ENCODE measurements at regions not wholly inside any gene's neighbourhood (a gene's known extent, or its start where the extent isn't known, plus 50 kb on each side); places are given as distances from the start of the nearest gene placed in this dataset.
"Not testable (repeated sequence)": the region's sequence is repeated elsewhere in the genome, so short reads cannot be mapped to it uniquely, and the experiment has no call there.

DNA sequence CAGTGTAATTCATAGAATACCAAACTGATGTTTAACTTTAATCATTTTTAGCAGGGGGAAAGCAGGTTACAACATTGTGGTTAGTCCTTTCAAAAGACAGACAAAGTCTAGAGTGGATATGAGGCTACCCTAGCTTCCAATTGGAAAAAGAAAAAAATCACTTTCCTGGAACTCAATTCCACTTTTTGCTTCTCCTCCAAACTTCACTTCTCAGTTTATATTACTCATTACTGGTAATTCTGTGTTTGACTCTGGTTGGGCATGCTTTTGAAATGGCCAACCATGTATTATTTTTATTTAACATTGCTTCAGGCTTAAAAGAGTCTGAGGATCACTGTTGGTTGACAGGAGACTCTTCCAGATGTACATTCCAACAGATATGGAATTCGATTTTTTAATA is 84.8 kb downstream of the RAP2B start:
- H3K4me2 ChIP-seq: no peak overlapping the region
- H3K27me3 ChIP-seq: no peaks in the 10 kb centered on the region
- H4K20me1 ChIP-seq: no peaks in the 10 kb centered on the region
- H3K27ac ChIP-seq: no peak overlapping the region
- H3K4me3 ChIP-seq: no peak overlapping the region
- H3K36me3 ChIP-seq: no peaks in the 10 kb centered on the region
- peaks cover 11% of the 10 kb centered on the region for H3K9me3 ChIP-seq
- no peak overlapping the region for H3K9ac ChIP-seq
- no peak for TF ChIP-seq Cebpa-rat (IDR thresholded peaks at IDR 0.05)
- no peaks in the 10 kb centered on the region for H3K4me1 ChIP-seq

DNA sequence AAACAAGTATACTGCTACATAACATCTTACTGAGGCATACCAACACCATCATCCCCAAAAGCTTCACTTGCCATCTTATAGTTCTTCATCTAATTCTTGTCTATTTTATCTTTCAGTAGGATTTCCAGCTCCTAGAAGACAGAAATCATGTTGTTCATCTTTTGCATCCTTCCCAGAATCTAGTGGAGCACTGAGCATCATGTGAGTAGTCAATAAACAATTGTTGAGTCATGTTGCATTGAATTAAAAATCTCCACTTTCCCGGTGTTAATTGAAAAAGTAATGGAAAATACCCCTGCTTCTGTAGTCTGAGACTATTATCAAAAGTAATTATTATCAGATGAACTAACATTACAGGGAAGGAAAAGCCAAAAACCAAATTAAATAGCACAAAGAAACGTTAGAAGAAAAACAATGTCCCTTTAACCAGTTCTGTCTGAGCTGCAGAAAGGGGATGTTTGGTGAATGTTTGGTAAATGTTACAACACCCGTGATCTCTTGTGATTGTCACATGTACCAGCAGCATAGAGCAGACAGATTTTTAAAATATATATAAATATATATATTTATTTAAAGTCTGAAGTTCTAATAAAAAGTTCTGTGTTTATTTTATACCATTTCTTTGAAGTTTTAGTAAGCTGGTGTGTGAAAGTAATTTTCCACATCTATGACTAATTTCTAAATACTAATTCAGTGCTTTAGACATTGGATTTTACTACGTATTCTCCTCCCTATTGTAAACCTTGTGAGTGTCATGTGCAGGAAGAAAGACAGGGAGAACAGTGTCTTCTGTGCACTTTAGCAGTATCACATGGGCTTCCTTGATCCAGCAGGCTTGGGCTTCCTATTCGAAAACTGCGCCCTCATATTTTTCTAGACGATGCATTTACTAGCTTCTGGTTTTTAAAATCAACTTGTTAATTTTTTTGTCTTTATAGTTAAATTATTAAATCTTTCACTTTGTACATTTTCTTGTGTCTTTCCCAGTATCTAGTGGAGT is 85.6 kb downstream of the RAP2B start:
- Histone ChIP-seq H3K27me3 (no peaks in the 10 kb centered on the region), H3K4me3 (no peak overlapping the region), H4K20me1 (no peaks in the 10 kb centered on the region), H3K36me3 (no peaks in the 10 kb centered on the region), H3K27ac (no peak overlapping the region), H3K9ac (no peak overlapping the region), H3K4me1 (no peaks in the 10 kb centered on the region), H3K4me2 (no peak overlapping the region), H3K9me3 (peaks cover 3% of the 10 kb centered on the region; the same call in 1 of the 2 replicates)
- no peak for TF ChIP-seq Cebpa-rat (IDR thresholded peaks at IDR 0.05)

DNA sequence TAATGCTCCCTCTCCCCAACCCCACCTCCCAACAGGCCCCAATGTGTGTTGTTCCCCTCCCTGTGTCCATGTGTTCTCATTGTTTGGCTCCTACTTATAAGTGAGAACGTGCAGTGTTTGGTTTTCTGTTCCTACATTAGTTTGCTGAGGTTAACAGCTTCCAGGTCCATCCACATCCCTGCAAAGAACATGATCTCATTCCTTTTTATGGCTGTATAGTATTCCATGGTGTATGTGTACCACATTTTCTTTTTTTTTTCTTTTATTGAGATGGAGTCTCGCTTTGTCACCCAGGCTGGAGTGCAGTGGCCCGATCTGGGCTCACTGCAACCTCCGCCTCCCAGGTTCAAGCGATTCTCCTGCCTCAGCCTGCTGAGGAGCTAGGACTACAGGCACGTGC is 86.8 kb downstream of the RAP2B start:
- not testable (repeated sequence) for H3K9ac ChIP-seq, H3K4me2 ChIP-seq, H3K27ac ChIP-seq, H3K36me3 ChIP-seq, H4K20me1 ChIP-seq, H3K27me3 ChIP-seq, H3K9me3 ChIP-seq, H3K4me3 ChIP-seq, H3K4me1 ChIP-seq

DNA sequence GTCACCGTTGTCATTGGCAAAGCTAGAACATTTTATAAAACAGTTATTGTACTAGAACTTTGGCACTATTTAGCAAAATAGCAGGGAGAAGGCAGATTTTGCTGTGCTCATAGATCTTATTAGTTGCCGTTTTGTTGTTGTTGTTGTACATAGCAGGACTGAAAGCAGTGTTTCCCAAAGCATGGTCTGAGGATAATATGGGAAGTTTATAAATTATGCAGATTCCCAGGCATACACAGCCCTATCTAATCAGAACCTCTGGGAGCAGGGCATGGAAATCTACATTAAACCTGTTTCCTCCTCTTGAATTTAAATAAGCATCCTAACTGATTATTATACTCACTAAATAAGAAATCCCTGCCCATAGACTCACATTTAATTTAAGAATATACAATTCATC is 87.9 kb downstream of the RAP2B start:
- no peak overlapping the region for H3K4me2 ChIP-seq
- H3K4me1 ChIP-seq: no peaks in the 10 kb centered on the region
- H4K20me1 ChIP-seq: no peaks in the 10 kb centered on the region
- H3K27ac ChIP-seq: no peak overlapping the region
- no peaks in the 10 kb centered on the region for H3K27me3 ChIP-seq
- H3K9me3 ChIP-seq: no peaks in the 10 kb centered on the region
- TF ChIP-seq Cebpa-rat (IDR thresholded peaks at IDR 0.05): no peak
- no peaks in the 10 kb centered on the region for H3K36me3 ChIP-seq
- no peak overlapping the region for H3K9ac ChIP-seq
- H3K4me3 ChIP-seq: no peak overlapping the region

DNA sequence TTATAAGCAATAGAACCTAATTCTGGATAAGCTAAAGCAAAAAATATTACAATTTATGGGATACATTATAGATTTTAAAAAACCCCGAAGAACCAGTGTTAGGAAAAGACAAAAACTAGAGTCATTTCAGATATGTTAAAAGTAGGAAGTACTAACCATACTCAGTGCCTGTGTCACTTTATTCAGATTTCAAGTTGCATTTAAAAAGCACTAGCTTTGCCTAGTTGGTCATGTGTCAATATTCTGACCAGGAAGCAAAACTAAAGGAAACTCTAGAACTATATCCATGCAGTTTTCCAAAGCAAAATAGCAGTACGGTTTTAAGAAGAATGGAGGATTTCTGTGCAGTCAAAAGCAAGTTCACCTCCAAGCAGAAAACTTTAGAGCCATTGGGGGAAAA is 88.4 kb downstream of the RAP2B start:
- Histone ChIP-seq H3K36me3 (no peaks in the 10 kb centered on the region), H3K27ac (no peak overlapping the region), H3K27me3 (no peaks in the 10 kb centered on the region), H4K20me1 (no peaks in the 10 kb centered on the region), H3K9me3 (no peaks in the 10 kb centered on the region), H3K9ac (no peak overlapping the region), H3K4me3 (no peak overlapping the region), H3K4me2 (no peak overlapping the region), H3K4me1 (no peaks in the 10 kb centered on the region)
- no peak for TF ChIP-seq Cebpa-rat (IDR thresholded peaks at IDR 0.05)

DNA sequence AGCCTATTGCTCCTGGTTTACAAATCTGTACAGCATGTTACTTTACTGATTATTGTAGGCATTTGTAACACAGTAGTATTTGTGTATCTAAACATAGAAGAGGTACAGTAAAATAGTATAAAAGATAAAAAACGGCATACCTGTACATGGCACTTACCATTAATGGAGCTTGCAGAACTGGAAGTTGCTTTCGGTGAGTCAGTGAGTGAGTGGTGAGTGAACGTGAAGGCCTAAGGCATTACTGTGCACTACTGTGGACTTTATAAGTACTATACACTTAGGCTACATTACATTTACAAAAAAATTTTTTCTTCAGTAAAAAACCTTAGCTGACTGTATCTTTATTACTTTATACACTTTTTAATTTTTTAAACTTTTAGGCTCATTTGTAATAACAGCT is 90.9 kb downstream of the RAP2B start:
- Histone ChIP-seq H3K9ac (no peak overlapping the region), H3K27ac (no peak overlapping the region), H4K20me1 (no peaks in the 10 kb centered on the region), H3K36me3 (no peaks in the 10 kb centered on the region), H3K4me2 (no peak overlapping the region), H3K4me3 (no peak overlapping the region), H3K27me3 (no peaks in the 10 kb centered on the region), H3K4me1 (no peaks in the 10 kb centered on the region), H3K9me3 (no peaks in the 10 kb centered on the region)
- no peak for TF ChIP-seq Cebpa-rat (IDR thresholded peaks at IDR 0.05)

DNA sequence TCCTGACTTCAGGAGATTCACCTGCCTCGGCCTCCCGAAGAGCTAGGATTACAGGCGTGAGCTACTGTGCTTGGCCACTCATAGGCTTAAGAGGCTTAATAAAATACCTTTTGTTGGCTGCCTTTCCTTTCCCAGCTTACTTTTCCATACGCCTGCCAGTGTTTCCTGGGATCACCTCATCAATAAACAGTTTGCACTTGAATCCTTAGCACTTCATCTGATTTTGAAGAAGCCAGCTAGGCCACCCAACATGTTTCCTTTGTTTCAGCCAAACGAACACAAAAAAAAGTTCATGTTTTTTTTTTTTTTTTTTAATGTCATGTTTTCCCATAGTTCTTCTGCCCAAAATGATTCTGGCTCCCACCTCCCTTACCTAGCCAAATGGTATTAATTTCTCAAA is 92.3 kb downstream of the RAP2B start:
- Histone ChIP-seq H3K4me2 (no peak overlapping the region), H3K9me3 (no peaks in the 10 kb centered on the region), H3K4me3 (no peak overlapping the region), H3K36me3 (no peaks in the 10 kb centered on the region), H3K27ac (no peak overlapping the region), H3K27me3 (no peaks in the 10 kb centered on the region), H3K9ac (no peak overlapping the region), H3K4me1 (no peaks in the 10 kb centered on the region), H4K20me1 (no peaks in the 10 kb centered on the region)
- TF ChIP-seq Cebpa-rat (IDR thresholded peaks at IDR 0.05): no peak

DNA sequence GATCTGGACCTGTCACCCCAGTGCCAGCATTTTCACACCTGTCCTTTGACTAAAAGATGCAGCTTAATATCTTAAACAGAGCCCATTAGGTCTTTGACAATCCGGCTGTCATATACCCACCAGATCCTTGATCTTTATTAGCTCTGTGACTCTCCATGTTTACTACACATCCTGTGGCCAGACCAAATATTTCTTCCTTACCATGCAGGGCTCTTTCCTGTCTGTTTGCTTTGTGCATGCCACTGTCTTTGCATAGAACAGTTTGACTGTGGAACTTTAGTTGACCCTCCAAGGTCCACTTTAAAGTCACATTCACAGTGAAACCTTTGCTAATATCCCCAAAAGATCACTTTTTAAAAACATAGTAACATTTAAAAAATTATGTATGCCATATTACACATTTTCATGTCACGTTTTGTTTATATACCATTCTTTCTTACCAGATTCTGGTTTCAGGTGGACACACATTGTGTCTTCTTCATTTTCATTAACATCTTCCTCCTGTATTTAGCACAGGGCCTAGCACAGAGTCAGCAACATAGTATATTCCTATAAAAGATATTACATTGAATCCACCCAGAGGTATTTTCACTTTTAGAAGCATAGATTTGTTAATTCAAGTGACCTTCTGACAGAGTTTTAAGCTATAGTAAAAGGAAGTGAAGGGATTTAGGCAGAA is 95.8 kb downstream of the RAP2B start:
- Histone ChIP-seq H3K4me1 (no peaks in the 10 kb centered on the region), H3K4me3 (no peak overlapping the region), H3K9ac (no peak overlapping the region), H4K20me1 (no peaks in the 10 kb centered on the region), H3K36me3 (no peaks in the 10 kb centered on the region), H3K4me2 (no peak overlapping the region), H3K9me3 (no peaks in the 10 kb centered on the region), H3K27ac (no peak overlapping the region), H3K27me3 (no peaks in the 10 kb centered on the region)
- TF ChIP-seq Cebpa-rat (IDR thresholded peaks at IDR 0.05): no peak

DNA sequence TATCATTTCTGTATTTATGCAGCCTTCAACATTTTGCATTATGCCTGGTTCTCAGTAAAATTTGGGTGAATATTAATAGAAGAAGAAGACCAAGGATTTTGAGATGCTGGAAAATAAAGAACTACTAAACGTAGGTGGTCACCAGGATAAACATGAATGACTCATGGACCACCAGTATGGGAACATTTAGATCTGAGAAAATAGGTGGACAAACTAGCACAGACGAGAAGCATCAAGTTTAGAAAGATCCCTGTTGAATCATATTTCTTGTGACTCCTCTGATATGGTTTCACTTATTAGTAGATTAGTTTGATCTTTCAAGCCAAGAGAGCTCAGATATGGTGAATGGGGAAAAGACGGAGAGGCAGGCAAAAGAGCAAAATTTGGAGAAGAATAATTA is 97.9 kb downstream of the RAP2B start:
- H3K27me3 ChIP-seq: no peaks in the 10 kb centered on the region
- H3K27ac ChIP-seq: no peak overlapping the region
- H3K9me3 ChIP-seq: no peaks in the 10 kb centered on the region
- no peak overlapping the region for H3K9ac ChIP-seq
- no peaks in the 10 kb centered on the region for H3K36me3 ChIP-seq
- no peaks in the 10 kb centered on the region for H4K20me1 ChIP-seq
- H3K4me2 ChIP-seq: no peak overlapping the region
- no peak overlapping the region for H3K4me3 ChIP-seq
- no peak for TF ChIP-seq Cebpa-rat (IDR thresholded peaks at IDR 0.05)
- H3K4me1 ChIP-seq: no peaks in the 10 kb centered on the region

DNA sequence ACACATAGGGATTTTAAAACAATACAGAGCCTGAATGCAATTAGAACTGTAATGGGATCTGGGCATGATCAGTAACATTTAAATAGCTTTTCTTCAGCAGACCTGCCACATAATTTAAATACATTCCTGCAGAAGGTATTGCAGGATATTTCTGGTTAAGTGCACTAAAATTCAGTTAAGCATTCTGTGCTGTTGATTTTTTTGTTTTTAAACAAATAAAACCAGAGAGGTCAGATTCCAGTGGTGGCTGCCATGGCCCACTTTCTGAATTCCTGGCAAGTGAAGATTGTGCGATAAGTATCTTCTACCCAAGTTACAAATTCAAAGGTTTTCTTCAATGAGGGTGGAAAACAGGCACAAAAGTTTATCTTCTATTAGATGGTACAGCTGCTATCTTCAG is 98.7 kb downstream of the RAP2B start:
- Histone ChIP-seq H3K4me1 (no peaks in the 10 kb centered on the region), H3K4me2 (no peak overlapping the region), H3K27ac (no peak overlapping the region), H3K9me3 (no peaks in the 10 kb centered on the region), H3K4me3 (no peak overlapping the region), H3K27me3 (no peaks in the 10 kb centered on the region), H3K9ac (no peak overlapping the region), H3K36me3 (no peaks in the 10 kb centered on the region), H4K20me1 (no peaks in the 10 kb centered on the region)
- no peak for TF ChIP-seq Cebpa-rat (IDR thresholded peaks at IDR 0.05)

Data from BLaER1 (cell line).